ENCODE measurements at regions not wholly inside any gene's neighbourhood (a gene's known extent, or its start where the extent isn't known, plus 50 kb on each side); places are given as distances from the start of the nearest gene placed in this dataset.
"Not testable (repeated sequence)": the region's sequence is repeated elsewhere in the genome, so short reads cannot be mapped to it uniquely, and the experiment has no call there.

DNA sequence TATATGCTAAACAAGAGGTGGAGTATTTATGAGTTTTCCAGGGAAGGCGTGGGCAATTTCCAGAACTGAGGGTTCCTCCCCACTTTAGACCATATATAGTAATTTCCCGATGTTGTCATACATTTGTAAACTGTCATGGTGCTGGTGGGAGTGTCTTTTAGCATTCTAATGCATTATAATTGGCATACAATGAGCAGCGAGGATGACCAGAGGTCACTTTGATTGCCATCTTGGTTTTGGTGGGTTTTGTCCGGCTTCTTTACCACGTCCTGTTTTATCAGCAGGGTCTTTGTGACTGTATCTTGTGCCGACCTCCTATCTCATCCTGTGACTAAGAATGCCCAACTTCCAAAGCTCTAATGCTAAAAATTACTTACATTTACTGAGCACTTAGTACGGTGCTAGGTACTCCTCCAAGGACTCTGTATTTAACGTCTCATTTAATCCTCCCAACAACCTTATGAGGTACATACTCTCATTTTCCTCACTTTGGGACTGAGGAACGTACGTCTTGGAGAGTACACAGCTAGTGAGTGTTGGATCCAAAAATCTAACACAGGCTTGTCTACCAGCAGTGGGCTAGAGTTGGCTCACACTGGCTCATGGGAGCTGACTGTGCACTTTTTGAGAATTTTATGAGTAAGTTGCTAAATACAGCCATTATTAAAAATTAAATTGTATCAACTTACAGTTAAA lies 144.8 kb upstream of the NEBL start:
- no peak for DNase-seq

DNA sequence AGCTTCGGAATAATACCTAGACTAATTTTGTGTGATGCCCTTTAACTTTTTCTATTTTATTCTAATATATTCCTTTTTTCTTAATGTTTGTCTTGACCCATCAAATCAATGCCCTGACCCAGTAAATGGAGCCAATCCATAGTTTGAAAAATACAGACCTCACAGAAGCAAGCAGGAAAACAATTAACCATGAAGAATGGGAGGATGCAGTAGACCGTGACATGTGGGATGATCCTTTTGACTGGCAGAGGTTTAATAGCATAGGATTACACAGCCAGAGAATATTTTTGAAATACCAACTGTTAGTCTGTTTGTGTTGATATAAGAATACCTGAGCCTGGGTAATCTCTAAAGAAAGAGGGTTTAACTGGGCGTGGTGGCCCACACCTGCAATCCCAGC lies 142.6 kb upstream of the NEBL start:
- DNase-seq = no peak

DNA sequence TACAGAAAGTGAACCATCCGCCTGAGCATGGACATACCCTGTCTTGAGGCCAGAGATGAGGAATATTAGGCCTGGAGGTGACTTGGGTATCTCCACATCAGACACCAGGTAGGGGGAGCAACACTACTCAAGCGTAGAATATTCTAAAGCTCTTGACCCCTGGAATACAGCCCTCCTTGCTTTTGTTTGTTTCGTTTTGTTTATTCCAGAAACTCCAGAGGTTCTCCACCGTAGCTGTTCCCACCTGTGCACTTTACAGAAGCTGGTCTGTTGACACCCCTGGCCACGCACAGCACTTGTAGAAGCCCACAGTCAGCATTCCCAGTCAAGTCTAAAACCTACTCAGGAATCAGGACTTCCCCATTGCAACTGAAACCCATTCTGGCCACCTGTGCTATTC lies 139.6 kb upstream of the NEBL start:
- no peak for DNase-seq

DNA sequence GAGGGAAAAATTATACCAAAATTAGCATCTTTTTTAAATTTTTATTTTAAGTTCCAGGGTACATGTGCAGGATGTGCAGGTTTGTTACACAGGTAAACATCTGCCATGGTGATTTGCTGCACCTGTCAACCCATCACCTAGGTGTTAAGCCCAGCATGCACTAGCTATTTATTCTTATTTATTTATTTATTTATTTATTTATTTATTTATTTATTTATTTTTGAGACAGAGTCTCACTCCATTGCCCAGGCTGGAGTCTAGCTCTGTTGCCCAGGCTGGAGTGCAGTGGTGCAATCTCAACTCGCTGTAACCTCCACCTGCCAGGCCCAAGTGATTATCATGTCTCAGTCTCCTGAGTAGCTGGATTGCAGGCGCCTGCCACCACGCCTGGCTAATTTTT lies 137.7 kb upstream of the NEBL start:
- not testable (repeated sequence) for DNase-seq

DNA sequence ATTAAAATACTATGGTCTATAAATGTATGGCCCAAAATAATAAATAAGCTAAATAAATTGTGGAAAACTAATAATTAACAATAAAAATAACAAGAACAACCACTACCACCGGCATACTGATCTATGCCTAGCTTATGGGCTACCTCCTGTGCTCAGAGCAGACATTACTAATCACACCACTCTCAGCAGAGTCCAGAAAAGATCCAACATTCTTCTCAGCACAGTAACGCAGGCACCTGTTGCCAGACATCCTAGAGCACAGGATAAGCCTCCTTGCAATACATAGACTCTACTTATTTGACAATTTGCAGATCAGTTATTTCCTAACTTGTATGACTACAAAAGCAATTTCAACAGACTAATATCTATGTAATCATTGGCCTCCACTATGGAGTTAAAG lies 137.1 kb upstream of the NEBL start:
- DNase-seq = no peak

DNA sequence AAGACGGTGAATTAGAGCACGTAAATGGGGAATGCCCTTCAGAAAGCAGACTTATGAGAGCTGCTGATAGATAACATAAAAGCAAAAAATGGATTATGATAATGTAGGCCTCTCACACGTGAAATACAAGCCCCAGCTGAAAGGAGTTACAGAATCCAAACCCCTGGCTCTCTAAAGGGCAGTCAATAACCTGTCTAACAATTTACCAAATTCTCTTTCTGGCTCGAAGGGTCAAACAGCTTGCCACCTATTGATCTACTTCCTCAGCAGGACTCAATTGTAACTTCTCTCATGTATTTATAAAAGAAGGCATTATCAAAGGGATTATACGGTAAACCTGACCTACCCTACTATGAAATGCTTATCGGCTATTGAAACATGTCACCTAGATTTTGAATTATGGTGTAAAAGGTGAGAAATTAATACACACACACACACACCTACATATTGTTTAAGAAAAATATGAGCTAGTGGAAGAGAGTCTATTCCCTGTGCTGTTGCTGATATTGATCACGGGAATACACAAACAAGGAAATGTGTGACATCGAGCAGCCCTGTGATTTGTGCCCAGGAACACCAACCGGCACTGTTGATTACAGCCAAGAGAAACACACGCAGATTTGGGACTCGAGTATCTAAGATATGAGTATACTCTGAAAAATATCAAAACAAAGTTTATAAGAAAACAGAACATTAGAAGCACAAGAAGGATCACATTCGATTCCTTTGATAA lies 135.6 kb upstream of the NEBL start:
- DNase-seq = no peak

DNA sequence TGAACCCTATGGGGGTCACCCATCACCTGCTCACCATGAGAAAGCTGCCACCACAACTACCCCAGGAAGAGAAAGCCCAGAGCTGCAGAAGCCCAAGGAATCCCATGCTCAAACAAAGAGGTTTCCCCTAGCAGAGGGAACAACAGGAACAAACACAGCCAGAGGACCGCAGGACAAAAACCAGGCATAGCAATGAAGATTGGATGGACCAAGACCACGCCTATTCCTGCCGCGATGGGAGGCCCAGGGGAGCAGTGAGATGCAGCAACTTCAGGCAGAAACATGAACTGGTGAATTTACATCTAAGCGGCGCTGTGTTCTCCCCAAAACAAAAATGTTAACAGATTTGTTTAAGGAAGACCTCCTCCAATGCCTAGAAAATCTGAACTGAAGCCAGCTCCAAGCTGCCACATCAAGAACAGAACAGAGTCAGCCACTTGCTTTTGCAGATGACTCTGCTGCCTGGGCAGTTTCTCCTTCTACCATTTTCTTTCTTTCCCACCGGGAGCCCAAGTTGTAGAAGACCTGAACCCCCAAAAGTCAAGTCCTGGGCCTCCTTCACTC lies 134.2 kb upstream of the NEBL start:
- no peak for DNase-seq

DNA sequence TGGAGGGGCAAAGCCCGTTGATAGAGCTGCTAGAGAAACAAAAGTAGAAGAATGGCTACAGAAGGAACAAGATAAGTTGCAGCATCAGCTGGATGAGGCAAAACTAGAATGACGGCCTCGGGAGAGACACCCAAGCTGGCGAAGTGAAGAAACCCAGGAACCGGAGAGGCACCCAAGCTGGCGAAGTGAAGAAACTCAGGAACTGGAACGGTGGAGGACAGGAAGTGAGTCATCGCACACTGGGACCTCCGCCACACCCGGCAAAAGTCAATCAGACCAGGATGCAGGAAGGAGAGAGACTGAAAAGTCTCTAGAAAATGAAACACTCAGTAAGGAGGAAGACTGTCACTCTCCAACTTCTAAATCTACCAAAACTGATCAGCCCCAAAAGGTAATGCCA lies 133.0 kb upstream of the NEBL start:
- DNase-seq = no peak

DNA sequence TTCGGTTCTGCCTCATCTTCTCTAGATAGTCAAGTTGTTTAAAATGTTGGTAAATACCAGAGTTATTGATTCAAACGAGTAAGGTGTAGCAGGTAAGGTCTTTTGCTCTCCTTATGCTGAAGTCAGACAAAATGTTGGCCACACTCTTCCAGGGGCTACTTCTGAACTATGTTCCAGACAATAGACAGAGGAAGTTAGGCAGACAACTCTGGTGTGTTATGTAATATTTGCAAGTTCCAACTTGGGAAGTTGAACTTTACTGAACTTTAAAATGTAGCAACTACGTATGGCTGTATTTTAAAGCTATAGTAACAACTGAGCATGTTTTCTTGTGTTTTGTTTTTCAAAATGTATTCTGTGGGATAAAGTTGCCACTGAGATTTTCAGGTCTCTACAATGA lies 125.7 kb upstream of the NEBL start:
- DNase-seq = no peak

DNA sequence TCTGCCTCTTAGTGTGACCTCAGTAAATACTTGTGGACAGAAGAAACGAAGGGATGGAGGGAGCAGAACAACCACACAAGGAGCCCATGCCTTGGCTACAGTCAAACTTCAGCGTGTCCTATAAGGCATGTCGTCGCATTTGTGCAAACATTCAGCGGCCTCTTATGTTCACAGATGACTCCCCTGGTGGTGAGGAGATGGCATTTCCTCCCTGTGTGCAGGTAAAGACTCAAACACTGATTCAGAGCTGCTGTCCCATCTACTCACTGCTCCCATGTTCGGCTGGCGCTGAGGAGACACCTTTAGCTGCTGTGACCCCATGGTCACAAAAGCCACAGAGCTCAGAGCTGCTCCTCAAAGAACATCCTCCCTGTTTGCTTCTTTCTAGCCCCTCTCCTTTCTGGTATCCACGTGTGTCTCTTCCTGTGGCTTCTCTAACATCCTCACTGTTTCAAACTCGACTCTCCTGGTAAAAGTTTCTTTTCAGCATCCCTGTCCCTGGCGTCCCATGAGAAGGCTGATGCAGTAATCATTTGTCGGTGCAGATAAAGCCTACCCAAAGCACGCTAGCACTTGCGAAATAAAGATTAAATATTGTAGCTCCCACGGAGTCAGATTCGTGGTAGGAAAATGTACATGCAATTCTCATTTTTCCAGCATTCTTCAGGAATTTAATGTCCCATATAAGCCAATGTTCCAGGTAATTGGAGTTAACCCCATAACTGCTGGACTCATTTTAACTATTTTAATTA lies 124.9 kb upstream of the NEBL start:
- no peak for DNase-seq

DNA sequence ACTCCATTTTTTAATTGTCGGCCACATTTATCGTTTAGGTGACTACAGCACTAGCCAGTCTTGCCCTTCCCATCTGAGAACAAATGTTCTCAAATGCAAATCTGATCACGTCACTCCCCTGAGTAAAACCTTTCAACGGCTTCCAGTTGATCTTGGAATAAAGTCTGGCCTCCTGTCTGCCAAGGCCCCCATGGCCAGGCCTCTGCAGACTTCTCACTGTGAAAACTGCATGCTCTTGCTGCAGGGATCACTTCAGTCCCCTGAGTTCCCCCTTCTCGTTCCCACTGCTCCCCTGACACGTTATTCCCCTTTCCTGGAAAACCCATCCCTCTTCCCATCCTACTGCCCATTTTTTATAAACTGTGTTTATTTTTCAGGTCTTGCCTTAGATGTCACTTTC lies 124.1 kb upstream of the NEBL start:
- no peak for DNase-seq

DNA sequence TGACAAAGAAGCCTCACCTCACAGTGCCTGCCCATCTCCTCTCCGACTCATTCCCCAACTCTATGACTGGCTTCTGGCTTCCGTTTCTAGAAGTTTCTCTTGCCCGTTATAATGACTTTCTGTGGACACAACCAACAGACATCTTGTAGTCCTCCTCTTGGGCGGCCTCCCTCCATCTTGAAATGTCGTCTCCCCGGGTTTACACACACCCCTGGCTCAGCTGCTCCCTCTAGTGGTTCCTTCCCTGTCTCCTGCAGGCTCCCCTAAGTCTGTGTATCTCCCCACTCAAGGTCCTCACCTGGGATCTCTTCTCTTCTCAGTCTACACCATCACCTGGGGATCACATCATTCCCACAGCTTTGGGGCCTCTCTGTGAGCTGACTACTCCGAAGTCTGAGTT lies 123.4 kb upstream of the NEBL start:
- no peak for DNase-seq

DNA sequence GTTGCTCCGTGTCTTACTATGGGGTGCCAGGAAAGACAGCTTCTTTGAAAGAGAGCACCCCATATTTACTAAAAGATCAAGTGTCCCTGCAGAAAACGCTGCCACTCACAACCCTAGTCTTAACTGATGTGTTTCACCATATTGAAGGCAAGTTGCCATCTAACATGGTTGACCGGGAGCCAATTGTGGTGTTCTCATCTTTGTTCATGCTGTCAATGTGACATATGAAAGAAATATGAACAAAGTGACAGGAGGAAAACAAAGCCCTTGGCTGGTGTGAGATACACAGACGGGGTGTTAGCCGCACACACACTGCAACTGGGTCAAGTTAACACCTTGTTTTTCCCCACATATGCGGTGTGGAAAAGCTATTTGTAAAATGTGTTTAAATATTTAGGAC lies 122.3 kb upstream of the NEBL start:
- DNase-seq = no peak

DNA sequence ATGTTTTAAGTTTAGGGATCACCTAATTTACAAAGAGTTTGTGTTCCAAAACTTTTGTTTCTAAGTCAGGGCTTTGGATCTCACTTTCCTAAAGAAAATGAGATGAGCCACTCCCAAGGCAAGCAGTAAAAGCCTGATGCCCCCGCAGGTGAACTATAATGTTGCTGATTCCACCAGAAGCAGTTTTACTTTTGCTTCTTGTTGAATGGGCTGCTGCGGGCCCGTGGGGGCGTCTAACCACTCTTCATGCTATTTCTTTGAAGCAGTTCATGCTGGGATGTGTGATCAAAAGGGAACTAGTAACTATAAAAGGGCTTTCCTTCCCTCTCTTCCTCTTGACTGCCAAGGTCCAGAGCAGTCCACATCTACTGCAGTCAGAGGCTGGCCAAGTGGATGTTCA lies 118.7 kb upstream of the NEBL start:
- DNase-seq = no peak

DNA sequence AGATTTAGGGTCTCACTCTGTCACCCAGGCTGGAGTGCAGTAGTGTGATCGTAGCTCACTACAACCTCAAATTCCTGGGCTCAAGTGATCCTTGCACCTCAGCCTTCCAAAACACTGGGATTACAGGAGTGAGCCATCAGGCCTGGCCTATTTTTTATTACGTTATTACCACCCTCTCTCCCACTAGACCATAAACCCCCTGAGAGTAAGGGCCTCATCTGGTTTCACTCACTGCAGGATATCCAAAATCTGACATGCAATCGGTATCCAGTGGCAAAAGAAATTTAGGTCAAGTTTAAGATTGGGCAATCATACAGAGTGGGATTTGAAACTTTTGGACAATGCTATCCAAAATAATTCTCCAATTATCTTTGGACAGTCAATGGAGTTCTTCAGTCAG lies 117.0 kb upstream of the NEBL start:
- DNase-seq = no peak

DNA sequence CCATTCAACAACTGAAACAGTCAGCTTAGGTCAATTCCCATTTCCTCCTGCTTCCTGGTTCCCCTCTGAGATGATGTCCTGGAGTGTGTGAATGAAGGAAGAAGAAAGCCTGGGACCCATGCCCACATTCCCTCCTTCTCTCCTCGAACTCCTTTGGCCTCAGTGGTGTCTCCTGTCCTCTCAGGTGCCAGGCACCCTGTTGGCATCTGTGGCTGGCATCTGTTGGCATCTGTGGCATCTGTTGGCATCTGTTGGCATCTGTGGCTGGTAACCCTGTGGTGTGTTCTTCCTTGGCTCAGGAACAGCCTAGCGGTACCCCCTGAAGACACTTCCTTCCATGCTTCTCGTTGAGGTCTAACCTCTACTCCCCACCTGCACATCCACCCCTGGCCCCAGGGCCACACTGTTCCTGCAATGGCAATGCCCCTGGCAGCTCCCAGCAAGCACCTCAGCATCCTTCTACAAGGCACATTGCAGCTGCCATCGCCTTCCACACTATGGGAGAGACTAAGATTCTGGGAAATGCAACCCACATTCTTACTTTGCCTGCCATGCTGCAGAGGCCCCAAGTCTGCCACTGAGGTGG lies 114.4 kb upstream of the NEBL start:
- no peak for DNase-seq

DNA sequence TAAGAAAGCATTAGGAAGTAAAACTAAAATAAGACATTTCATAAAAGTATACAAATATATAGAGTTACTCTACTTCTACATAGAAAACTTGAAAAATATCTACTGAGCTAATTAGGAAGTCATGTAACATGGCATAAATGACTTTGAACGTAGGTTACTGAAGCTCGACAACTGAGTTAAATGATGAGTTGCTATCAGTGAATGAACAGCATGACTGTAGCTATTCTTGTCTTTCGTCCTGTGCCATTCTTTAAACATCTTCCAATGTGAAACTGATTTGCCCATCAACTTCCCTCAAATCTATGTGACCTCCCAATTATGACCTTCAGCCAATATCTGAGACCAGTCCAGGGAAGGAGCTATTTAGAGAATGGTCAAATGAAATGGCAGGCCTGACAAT lies 113.5 kb upstream of the NEBL start:
- DNase-seq = no peak

DNA sequence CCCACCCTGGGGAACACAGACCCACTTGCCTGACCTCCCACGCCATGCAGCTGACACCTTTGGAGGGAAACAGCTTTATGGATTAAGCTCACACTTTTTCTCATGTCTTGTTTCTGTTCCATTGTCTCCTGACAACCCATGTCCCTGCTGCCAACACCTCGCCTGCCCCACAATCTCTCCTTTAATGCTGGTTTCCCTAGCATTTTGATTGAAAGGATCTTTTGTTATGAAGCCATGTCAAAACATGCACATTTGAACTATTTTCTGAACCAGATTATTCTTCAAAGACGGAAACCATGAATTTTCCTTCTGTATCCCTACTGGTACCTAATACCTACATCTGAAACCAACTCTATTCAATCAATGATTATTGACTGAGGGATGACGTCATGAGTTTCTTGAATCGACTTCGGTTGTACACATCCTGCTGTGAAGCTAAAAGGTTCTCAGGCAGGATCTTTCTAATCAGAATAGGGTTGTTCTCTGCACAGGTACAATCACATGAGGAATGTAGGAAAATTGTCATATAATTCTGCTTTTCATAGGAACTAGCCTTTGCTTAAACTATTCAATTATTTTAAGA lies 106.2 kb upstream of the NEBL start:
- no peak for DNase-seq

DNA sequence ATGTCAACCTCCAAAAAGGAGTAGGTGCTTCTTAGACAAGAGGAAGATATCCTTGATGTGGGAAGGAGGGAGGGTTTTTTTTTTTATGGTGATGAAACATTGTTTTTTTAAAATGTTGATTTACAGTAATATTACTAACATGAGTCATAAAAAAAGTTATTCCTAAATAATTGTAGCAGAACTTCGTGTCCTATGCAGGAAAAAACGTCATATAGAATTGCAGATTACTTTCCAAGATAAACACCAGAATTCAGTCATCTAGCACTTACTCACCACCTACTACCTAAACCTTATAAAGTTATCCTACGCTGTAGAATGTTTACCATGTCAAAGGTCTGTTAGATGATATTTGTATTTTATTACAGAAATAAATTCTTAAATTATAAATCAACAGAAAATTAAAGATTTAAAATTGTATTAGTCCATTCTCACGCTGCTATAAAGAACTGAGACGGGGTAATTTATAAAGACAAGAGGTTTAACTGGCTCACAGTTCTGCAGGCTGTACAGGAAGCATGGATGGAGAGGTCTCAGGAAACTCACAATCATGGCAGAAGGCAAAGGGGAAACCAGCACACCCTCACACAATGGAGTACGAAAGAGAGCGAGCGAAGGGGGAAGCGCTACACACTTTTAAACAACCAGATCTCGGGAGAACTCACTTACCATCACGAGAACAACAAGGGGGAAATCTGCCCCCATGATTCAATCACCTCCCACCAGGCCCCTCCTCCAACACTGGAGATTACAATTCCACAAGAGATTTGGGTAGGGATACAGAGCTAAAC lies 105.2 kb upstream of the NEBL start:
- DNase-seq = no peak

DNA sequence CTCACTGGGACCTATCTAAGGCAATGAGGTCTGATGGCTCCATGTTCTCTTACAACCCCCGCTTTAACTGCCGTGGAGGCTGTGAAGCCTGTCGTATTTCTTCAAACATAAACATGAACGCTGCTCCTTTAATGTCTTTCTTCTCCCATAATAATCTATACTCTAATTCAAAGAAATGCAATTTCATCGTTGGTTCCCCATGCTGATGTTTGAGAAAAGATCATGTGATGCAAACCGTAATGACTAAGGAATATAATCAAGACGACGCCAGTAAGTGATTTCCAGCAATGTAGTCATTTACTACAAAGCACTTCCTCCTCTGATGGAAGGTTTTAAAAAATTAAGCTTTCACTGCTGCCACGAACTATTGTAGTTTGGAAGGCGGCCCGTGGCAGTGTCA lies 102.6 kb upstream of the NEBL start:
- no peak for DNase-seq

DNA sequence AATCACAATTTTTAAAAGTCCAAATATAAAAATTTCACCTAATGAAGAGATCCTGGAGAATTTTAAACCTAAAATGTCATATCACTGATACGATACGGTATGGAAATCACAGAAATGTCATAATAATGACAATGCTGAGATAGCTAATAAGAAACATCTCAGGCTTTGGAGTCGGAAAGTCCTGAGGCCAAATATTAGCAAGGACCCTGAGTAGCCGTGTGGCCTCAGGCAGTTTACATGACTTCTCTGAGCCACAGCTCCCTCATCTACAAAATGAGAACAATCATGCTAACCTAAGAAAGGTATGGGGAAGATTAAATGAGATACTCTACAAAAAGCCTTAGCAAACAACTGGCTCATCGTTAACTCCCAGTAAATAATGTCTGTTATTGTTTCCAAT lies 100.9 kb upstream of the NEBL start:
- DNase-seq = no peak
